ENCODE measurements at regions not wholly inside any gene's neighbourhood (a gene's known extent, or its start where the extent isn't known, plus 50 kb on each side); places are given as distances from the start of the nearest gene placed in this dataset.
"Not testable (repeated sequence)": the region's sequence is repeated elsewhere in the genome, so short reads cannot be mapped to it uniquely, and the experiment has no call there.

- DNase-seq: no peak
Observed at GRCh38 chr20:53764415-53764800, 170.8 kb upstream of the ZNF217 start.

- peak; percentile 71 for DNase-seq
Observed at GRCh38 chr20:53763707-53764414, 170.2 kb upstream of the ZNF217 start.

- DNase-seq: not testable (repeated sequence)
Observed at GRCh38 chr20:53762423-53762798, 168.8 kb upstream of the ZNF217 start.

GRCh38 chr20:53760025-53760441 is 166.4 kb upstream of the ZNF217 start:
- no peak for DNase-seq

- no peak for DNase-seq
Observed at GRCh38 chr20:53757472-53757913, 163.9 kb upstream of the ZNF217 start.

GRCh38 chr20:53755733-53756531 is 162.3 kb upstream of the ZNF217 start:
- no peak for DNase-seq

- no peak for DNase-seq
Observed at GRCh38 chr20:53753880-53754459, 160.3 kb upstream of the ZNF217 start.

- no peak for DNase-seq
Observed at GRCh38 chr20:53752971-53753879, 159.6 kb upstream of the ZNF217 start.

- DNase-seq: no peak
Observed at GRCh38 chr20:53752583-53752970, 158.9 kb upstream of the ZNF217 start.

GRCh38 chr20:53751620-53752318 is 158.1 kb upstream of the ZNF217 start:
- no peak for DNase-seq

GRCh38 chr20:53750827-53751619 is 157.4 kb upstream of the ZNF217 start:
- no peak for DNase-seq

GRCh38 chr20:53749499-53749898 is 155.9 kb upstream of the ZNF217 start:
- DNase-seq: no peak

GRCh38 chr20:53748821-53749421 is 155.3 kb upstream of the ZNF217 start:
- DNase-seq: no peak

GRCh38 chr20:53748176-53748575 is 154.5 kb upstream of the ZNF217 start:
- DNase-seq: no peak

GRCh38 chr20:53743607-53744260 is 150.1 kb upstream of the ZNF217 start:
- DNase-seq: no peak

- DNase-seq: no peak
Observed at GRCh38 chr20:53742685-53743081, 149.0 kb upstream of the ZNF217 start.

- DNase-seq: no peak
Observed at GRCh38 chr20:53741726-53742028, 148.0 kb upstream of the ZNF217 start.

GRCh38 chr20:53739799-53740785 is 146.5 kb upstream of the ZNF217 start:
- DNase-seq: no peak

Measured in NCI-H2029 (cell line).